ENCODE measurements at regions not wholly inside any gene's neighbourhood (a gene's known extent, or its start where the extent isn't known, plus 50 kb on each side); places are given as distances from the start of the nearest gene placed in this dataset.

DNA sequence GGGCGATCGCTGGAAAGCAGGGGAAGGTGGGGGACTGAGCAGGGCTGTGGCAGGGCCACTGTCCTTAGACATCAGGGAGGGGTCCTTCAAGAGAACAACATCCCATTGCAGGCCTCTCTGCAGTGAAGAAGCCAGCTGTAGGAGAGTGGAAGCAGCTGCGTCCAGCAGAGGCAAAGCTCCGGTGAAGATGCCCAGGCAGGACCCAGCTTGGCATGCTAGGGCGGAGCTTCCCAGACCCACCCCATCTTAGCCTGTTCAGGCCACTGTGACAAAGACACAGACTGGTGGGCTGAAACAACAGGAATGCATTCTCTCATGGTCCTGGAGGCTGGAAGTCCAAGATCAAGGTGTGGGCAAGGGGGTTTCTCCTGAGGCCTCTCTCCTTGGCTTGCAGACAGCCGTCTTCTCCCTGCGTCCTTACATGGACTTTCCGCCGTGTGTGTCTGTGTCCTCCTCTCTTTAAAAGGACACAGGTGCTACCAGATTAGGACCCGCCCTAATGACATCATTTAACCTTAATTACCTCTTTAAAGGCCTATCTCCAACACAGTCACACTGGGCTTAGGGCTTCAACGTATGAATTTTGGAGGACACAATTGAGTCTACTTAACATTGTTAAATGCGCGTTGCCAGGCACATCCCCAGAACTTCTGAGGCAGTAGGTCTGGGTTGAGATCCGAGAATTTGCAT lies 178.1 kb upstream of the GRB10 start:
- TF ChIP-seq CTCF (conservative IDR thresholded peaks at IDR 0.05; ENCODE audit: low read depth, low read length) (no peak), EZH2 (IDR thresholded peaks at IDR 0.05; ENCODE audit: low read length, unreplicated experiment) (no peak), EZH2phosphoT487 (IDR thresholded peaks at IDR 0.05; ENCODE audit: borderline replicate concordance, low read length) (no peak)

Data from PC-3 (cell line).